ENCODE measurements at regions not wholly inside any gene's neighbourhood (a gene's known extent, or its start where the extent isn't known, plus 50 kb on each side); places are given as distances from the start of the nearest gene placed in this dataset.

GRCh38 chr2:66693076-66693965 lies 258.4 kb downstream of the MEIS1 start:
- Histone ChIP-seq H2AFZ (no peak overlapping the region), H3K36me3 (ENCODE audit: control insufficient read depth, insufficient read depth, low read length) (no peaks in the 10 kb centered on the region), H3K79me2 (no peaks in the 10 kb centered on the region), H3K27ac (no peak overlapping the region), H3K27me3 (ENCODE audit: control insufficient read depth, insufficient read depth, low read length) (no peaks in the 10 kb centered on the region), H3K4me1 (no peaks in the 10 kb centered on the region), H3K9me3 (ENCODE audit: control insufficient read depth, low read length) (no peaks in the 10 kb centered on the region), H3K9ac (no peak overlapping the region), H3K4me3 (ENCODE audit: low read depth, low read length) (no peak overlapping the region), H3K4me2 (ENCODE audit: low read length) (no peak overlapping the region)
- TF ChIP-seq CTCF (IDR thresholded peaks at IDR 0.05): no peak

GRCh38 chr2:66694087-66694860 lies 259.3 kb downstream of the MEIS1 start:
- H3K79me2 ChIP-seq: no peaks in the 10 kb centered on the region
- no peak overlapping the region for H3K27ac ChIP-seq
- H3K9ac ChIP-seq: no peak overlapping the region
- H3K36me3 ChIP-seq (ENCODE audit: control insufficient read depth, insufficient read depth, low read length): no peaks in the 10 kb centered on the region
- no peaks in the 10 kb centered on the region for H3K4me1 ChIP-seq
- no peaks in the 10 kb centered on the region for H3K9me3 ChIP-seq (ENCODE audit: control insufficient read depth, low read length)
- TF ChIP-seq CTCF (IDR thresholded peaks at IDR 0.05): no peak
- no peak overlapping the region for H2AFZ ChIP-seq
- no peak overlapping the region for H3K4me2 ChIP-seq (ENCODE audit: low read length)
- H3K4me3 ChIP-seq (ENCODE audit: low read depth, low read length): no peak overlapping the region
- H3K27me3 ChIP-seq (ENCODE audit: control insufficient read depth, insufficient read depth, low read length): no peaks in the 10 kb centered on the region

- no peaks in the 10 kb centered on the region for H3K27me3 ChIP-seq (ENCODE audit: control insufficient read depth, insufficient read depth, low read length)
- H3K9ac ChIP-seq: no peak overlapping the region
- H3K4me3 ChIP-seq (ENCODE audit: low read depth, low read length): no peak overlapping the region
- no peaks in the 10 kb centered on the region for H3K36me3 ChIP-seq (ENCODE audit: control insufficient read depth, insufficient read depth, low read length)
- H3K4me2 ChIP-seq (ENCODE audit: low read length): no peak overlapping the region
- no peaks in the 10 kb centered on the region for H3K79me2 ChIP-seq
- no peaks in the 10 kb centered on the region for H3K9me3 ChIP-seq (ENCODE audit: control insufficient read depth, low read length)
- H3K27ac ChIP-seq: no peak overlapping the region
- no peak overlapping the region for H2AFZ ChIP-seq
- no peaks in the 10 kb centered on the region for H3K4me1 ChIP-seq
- TF ChIP-seq CTCF (IDR thresholded peaks at IDR 0.05): no peak
Measured at GRCh38 chr2:66695226-66695735, 260.4 kb downstream of the MEIS1 start.

GRCh38 chr2:66696374-66696773 lies 261.4 kb downstream of the MEIS1 start:
- no peak overlapping the region for H3K27ac ChIP-seq
- H3K9ac ChIP-seq: no peak overlapping the region
- H3K27me3 ChIP-seq (ENCODE audit: control insufficient read depth, insufficient read depth, low read length): no peaks in the 10 kb centered on the region
- no peak overlapping the region for H2AFZ ChIP-seq
- H3K79me2 ChIP-seq: no peaks in the 10 kb centered on the region
- TF ChIP-seq CTCF (IDR thresholded peaks at IDR 0.05): no peak
- H3K4me3 ChIP-seq (ENCODE audit: low read depth, low read length): no peak overlapping the region
- H3K4me2 ChIP-seq (ENCODE audit: low read length): no peak overlapping the region
- H3K9me3 ChIP-seq (ENCODE audit: control insufficient read depth, low read length): no peaks in the 10 kb centered on the region
- H3K4me1 ChIP-seq: no peaks in the 10 kb centered on the region
- no peaks in the 10 kb centered on the region for H3K36me3 ChIP-seq (ENCODE audit: control insufficient read depth, insufficient read depth, low read length)
